Calu3 (cell line): ENCODE measurements at regions not wholly inside any gene's neighbourhood (a gene's known extent, or its start where the extent isn't known, plus 50 kb on each side); places are given as distances from the start of the nearest gene placed in this dataset.

Source experiments
- BruUV-seq: library from RNA; stranded (reverse); fragments of 400-500 nt; replicated peaks from 2 replicates; lab custom pipeline; 2021; lab: Mats Ljungman, UMichigan
- CTCF ChIA-PET: fragments of 300-600 bp; sonication (Branson Sonifier 250); formaldehyde crosslinking; loops from one replicate; lab custom pipeline; 2022; ENCODE audit warnings: antibody characterized with exemption; lab: Charles Lee
- DNase-seq: peaks from one replicate; pipeline ENCODE4 v3.0.0; 2022
- H3K27ac Mint-ChIP-seq: one replicate; pipeline ENCODE4 v1.8.0; 2022; ENCODE audit warnings: mixed read lengths; ENCODE audit not compliant: unreplicated experiment
- H3K27me3 Mint-ChIP-seq: one replicate; pipeline ENCODE4 v1.8.0; 2022; ENCODE audit warnings: mixed read lengths; ENCODE audit not compliant: unreplicated experiment
- H3K36me3 Mint-ChIP-seq: one replicate; pipeline ENCODE4 v1.8.0; 2022; ENCODE audit warnings: mild to moderate bottlenecking, moderate library complexity, mixed read lengths; ENCODE audit not compliant: insufficient read depth, unreplicated experiment
- H3K4me1 Mint-ChIP-seq: one replicate; pipeline ENCODE4 v1.8.0; 2022; ENCODE audit warnings: mild to moderate bottlenecking, low read depth, mixed read lengths; ENCODE audit not compliant: unreplicated experiment
- H3K4me3 Mint-ChIP-seq: one replicate; pipeline ENCODE4 v1.8.0; 2022; ENCODE audit warnings: mild to moderate bottlenecking, low read depth, moderate library complexity, mixed read lengths; ENCODE audit not compliant: unreplicated experiment
- H3K9me3 Mint-ChIP-seq: one replicate; pipeline ENCODE4 v1.8.0; 2022; ENCODE audit warnings: low read depth, mixed read lengths; ENCODE audit not compliant: unreplicated experiment
- CTCF ChIP-seq: fragments of 200-600 bp; IDR thresholded peaks from one replicate; pipeline ENCODE4 v1.8.0; 2022; ENCODE audit warnings: antibody characterized with exemption; ENCODE audit not compliant: unreplicated experiment
- intact Hi-C: fragments of 100-400 bp; cut with micrococcal nuclease; formaldehyde crosslinking; loops from one replicate; pipeline ENCODE4 v1.10.0; 2022; ENCODE audit not compliant: unreplicated experiment

- Mint-ChIP-seq H3K9me3 (no peaks in the 10 kb centered on the region), H3K27me3 (peaks cover 41% of the 10 kb centered on the region), H3K4me1 (no peaks in the 10 kb centered on the region), H3K27ac (no peak overlapping the region), H3K36me3 (no peaks in the 10 kb centered on the region), H3K4me3 (no peak overlapping the region)
- no TSS peak for BruUV-seq
- CTCF ChIA-PET, result no interaction called here
- intact Hi-C loops, result no loop called here
- no peak for DNase-seq
- TF ChIP-seq CTCF, result no peak
Observed at GRCh38 chr5:36786448-36787012, 90.0 kb upstream of the NIPBL start.

DNA sequence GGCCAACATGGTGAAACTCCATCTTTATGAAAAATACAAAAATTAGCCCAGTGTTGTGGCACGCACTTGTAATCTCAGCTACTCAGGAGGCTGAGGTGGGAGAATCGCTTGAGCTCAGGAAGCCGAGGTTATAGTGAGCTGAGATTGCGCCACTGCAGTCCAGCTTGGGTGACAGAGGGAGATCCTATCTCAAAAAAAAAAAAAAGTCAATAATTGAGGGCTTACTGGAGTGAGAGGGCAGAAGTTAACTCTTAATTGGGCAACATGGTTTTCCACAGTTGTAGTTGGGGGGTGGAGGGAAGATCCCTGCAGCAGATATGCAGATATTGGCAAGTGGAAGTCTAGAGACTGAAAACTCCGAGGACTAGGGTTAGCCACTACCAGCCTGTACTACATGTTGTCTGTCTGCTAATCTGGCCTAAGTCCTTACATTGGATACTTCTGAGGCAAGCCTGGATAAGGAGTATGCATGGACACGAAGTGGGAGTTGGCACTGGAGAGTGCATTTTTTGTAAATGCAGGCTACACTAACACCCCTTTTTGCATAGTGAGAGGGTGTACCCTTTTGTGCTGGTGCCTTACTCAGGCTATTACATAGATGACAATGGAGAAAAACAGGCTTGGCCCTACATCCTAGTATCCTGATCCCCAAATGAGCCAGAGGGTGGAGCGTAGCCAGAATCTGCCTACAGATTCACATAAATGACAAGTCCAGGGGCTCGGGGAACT lies 89.0 kb upstream of the NIPBL start:
- Mint-ChIP-seq H3K4me1 (no peaks in the 10 kb centered on the region), H3K4me3 (no peak overlapping the region), H3K27ac (no peak overlapping the region), H3K27me3 (peaks cover 41% of the 10 kb centered on the region), H3K9me3 (no peaks in the 10 kb centered on the region), H3K36me3 (no peaks in the 10 kb centered on the region)
- BruUV-seq, result no TSS peak
- intact Hi-C loops, result no loop called here
- DNase-seq, result no peak
- CTCF ChIA-PET, result no interaction called here
- TF ChIP-seq CTCF, result no peak

- Mint-ChIP-seq H3K9me3 (no peaks in the 10 kb centered on the region), H3K27ac (no peak overlapping the region), H3K4me3 (no peak overlapping the region), H3K27me3 (peaks cover 33% of the 10 kb centered on the region), H3K4me1 (no peaks in the 10 kb centered on the region), H3K36me3 (no peaks in the 10 kb centered on the region)
- BruUV-seq, result no TSS peak
- DNase-seq, result no peak
- intact Hi-C loops, result no loop called here
- TF ChIP-seq CTCF, result no peak
- CTCF ChIA-PET, result no interaction called here
Observed at GRCh38 chr5:36790847-36791246, 85.7 kb upstream of the NIPBL start.

GRCh38 chr5:36792560-36793180 lies 83.9 kb upstream of the NIPBL start:
- no TSS peak for BruUV-seq
- intact Hi-C loops, result no loop called here
- Mint-ChIP-seq H3K27ac (no peak overlapping the region), H3K36me3 (no peaks in the 10 kb centered on the region), H3K4me1 (no peaks in the 10 kb centered on the region), H3K27me3 (peaks cover 15% of the 10 kb centered on the region), H3K9me3 (no peaks in the 10 kb centered on the region), H3K4me3 (no peak overlapping the region)
- no peak for TF ChIP-seq CTCF
- DNase-seq, result no peak
- CTCF ChIA-PET, result no interaction called here
